Ovary (tissue), 3 donors: ENCODE measurements at regions not wholly inside any gene's neighbourhood (a gene's known extent, or its start where the extent isn't known, plus 50 kb on each side); places are given as distances from the start of the nearest gene placed in this dataset.

ENCODE experiments used
- CTCF ChIP-seq, 3 donors: fragments of 450-650 bp in 2 of 3; fragments of 200-600 bp in 1 of 3; IDR thresholded peaks; one replicate each; pipeline versions ENCODE4 v1.5.1 to v1.8.0; 2016 to 2022; ENCODE audit warnings: antibody characterized with exemption in 3 of 3, mild to moderate bottlenecking in 1 of 3
- POLR2A ChIP-seq: fragments of 450-650 bp; IDR thresholded peaks from one replicate; pipeline ENCODE4 v1.6.1; 2017; ENCODE audit warnings: antibody characterized with exemption, mild to moderate bottlenecking, moderate library complexity
- donor health status: DM: no; HTN: no; CAD: no.

- no peak for TF ChIP-seq POLR2A
- TF ChIP-seq CTCF (IDR thresholded peaks at IDR 0.05): no peak
Observed at GRCh38 chr20:51936377-51936776, 134.1 kb upstream of the SALL4 start.
